DMS 273 treated with DMSO at 0.1 percent for 48 hours (cell line): ENCODE measurements at regions not wholly inside any gene's neighbourhood (a gene's known extent, or its start where the extent isn't known, plus 50 kb on each side); places are given as distances from the start of the nearest gene placed in this dataset.

Experiments
- DNase-seq: peaks from one replicate; lab custom pipeline; 2025; lab: John Stamatoyannopoulos, UW

GRCh38 chr20:40591119-40591518, 97.9 kb downstream of the MAFB start:
- no peak for DNase-seq

- DNase-seq = no peak
These were observed 99.5 kb downstream of the MAFB start for GRCh38 chr20:40589581-40589980.

- no peak for DNase-seq
These were observed 100.1 kb downstream of the MAFB start for GRCh38 chr20:40588891-40589290.

- DNase-seq = no peak
These were observed 102.0 kb downstream of the MAFB start for GRCh38 chr20:40587038-40587437.

GRCh38 chr20:40584130-40584809, 104.8 kb downstream of the MAFB start:
- DNase-seq = no peak

GRCh38 chr20:40583636-40584035, 105.4 kb downstream of the MAFB start:
- DNase-seq = no peak

- DNase-seq = no peak
These were observed 105.8 kb downstream of the MAFB start for GRCh38 chr20:40583205-40583604.

GRCh38 chr20:40582531-40582930, 106.5 kb downstream of the MAFB start:
- DNase-seq = no peak

- no peak for DNase-seq
These were observed 109.3 kb downstream of the MAFB start for GRCh38 chr20:40579701-40580100.

- DNase-seq = peak; percentile 25
These were observed 110.1 kb downstream of the MAFB start for GRCh38 chr20:40578961-40579360.

GRCh38 chr20:40575851-40576250, 113.2 kb downstream of the MAFB start:
- DNase-seq = no peak

GRCh38 chr20:40572251-40572650, 116.8 kb downstream of the MAFB start:
- no peak for DNase-seq

GRCh38 chr20:40571639-40572038, 117.4 kb downstream of the MAFB start:
- no peak for DNase-seq

- DNase-seq = no peak
These were observed 120.8 kb downstream of the MAFB start for GRCh38 chr20:40568200-40568599.

GRCh38 chr20:40565682-40566040, 123.4 kb downstream of the MAFB start:
- no peak for DNase-seq

- no peak for DNase-seq
These were observed 123.9 kb downstream of the MAFB start for GRCh38 chr20:40565001-40565681.

GRCh38 chr20:40563296-40563950, 125.6 kb downstream of the MAFB start:
- no peak for DNase-seq

- no peak for DNase-seq
These were observed 127.0 kb downstream of the MAFB start for GRCh38 chr20:40562031-40562430.

GRCh38 chr20:40561187-40561586, 127.8 kb downstream of the MAFB start:
- no peak for DNase-seq

GRCh38 chr20:40558212-40558611, 130.8 kb downstream of the MAFB start:
- no peak for DNase-seq

GRCh38 chr20:40551125-40551530, 137.9 kb downstream of the MAFB start:
- no peak for DNase-seq

- no peak for DNase-seq
These were observed 141.4 kb downstream of the MAFB start for GRCh38 chr20:40547483-40548091.

GRCh38 chr20:40545478-40545877, 143.6 kb downstream of the MAFB start:
- no peak for DNase-seq
